GM12865 (cell line): ENCODE measurements at regions not wholly inside any gene's neighbourhood (a gene's known extent, or its start where the extent isn't known, plus 50 kb on each side); places are given as distances from the start of the nearest gene placed in this dataset.

Experiments used
- DNase-seq: peaks from one replicate; pipeline ENCODE4 v3.0.0; 2010; ENCODE audit warnings: low read depth
- H3K4me3 ChIP-seq: 2 replicates; pipeline ENCODE4 v1.5.1; 2011; ENCODE audit warnings: mild to moderate bottlenecking, low read depth, low read length, control low read depth
- TF ChIP-seq, protein P1 (sequence below): IDR thresholded peaks from 2 replicates; pipeline ENCODE4 v1.5.1; 2011; ENCODE audit warnings: low read length, control low read depth, low read depth, inconsistent platforms; ENCODE audit not compliant: insufficient read depth; ENCODE audit errors: missing control alignments

DNA sequence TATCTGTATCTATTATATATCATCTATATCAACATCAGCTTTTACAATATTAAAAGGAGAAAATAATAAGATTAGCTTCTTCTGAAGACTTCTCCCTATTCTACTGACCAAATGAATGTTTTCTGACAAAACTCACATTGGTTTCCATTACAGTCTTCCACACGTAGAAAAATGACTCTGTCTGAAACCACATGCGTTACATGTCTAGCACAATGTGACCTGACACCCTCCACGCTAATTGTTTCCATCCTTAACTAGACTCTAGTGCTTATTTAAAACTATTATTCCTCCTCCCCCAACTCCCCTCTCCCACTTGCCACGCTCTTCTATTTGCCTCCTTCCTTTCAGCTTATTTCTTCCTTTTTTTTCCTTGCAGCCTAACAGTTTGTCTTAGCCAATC is 172.1 kb downstream of the ADAMTS15 start:
- TF ChIP-seq, protein P1, sequence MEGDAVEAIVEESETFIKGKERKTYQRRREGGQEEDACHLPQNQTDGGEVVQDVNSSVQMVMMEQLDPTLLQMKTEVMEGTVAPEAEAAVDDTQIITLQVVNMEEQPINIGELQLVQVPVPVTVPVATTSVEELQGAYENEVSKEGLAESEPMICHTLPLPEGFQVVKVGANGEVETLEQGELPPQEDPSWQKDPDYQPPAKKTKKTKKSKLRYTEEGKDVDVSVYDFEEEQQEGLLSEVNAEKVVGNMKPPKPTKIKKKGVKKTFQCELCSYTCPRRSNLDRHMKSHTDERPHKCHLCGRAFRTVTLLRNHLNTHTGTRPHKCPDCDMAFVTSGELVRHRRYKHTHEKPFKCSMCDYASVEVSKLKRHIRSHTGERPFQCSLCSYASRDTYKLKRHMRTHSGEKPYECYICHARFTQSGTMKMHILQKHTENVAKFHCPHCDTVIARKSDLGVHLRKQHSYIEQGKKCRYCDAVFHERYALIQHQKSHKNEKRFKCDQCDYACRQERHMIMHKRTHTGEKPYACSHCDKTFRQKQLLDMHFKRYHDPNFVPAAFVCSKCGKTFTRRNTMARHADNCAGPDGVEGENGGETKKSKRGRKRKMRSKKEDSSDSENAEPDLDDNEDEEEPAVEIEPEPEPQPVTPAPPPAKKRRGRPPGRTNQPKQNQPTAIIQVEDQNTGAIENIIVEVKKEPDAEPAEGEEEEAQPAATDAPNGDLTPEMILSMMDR, result no peak
- no peak overlapping the region for H3K4me3 ChIP-seq
- no peak for DNase-seq

DNA sequence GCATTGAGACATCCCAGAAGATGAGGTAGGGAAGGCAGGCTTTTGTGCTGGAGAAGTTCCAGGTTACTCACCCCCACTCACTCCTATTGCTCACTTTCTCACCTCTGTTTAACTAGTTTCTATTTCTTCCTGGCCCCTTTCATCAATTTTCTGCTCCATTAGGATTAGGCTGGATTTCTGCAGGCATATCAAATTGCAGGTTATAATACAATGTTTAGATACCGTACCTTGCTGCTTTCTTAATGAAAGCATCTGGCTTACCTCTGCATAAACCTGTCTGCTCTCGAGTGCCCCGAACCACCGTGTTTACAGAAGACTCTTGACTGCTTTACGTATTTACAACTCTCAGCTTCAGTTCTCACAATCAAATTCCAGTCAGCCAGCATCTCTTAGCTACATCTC is 173.7 kb downstream of the ADAMTS15 start:
- DNase-seq, result no peak
- TF ChIP-seq, protein P1, result no peak

DNA sequence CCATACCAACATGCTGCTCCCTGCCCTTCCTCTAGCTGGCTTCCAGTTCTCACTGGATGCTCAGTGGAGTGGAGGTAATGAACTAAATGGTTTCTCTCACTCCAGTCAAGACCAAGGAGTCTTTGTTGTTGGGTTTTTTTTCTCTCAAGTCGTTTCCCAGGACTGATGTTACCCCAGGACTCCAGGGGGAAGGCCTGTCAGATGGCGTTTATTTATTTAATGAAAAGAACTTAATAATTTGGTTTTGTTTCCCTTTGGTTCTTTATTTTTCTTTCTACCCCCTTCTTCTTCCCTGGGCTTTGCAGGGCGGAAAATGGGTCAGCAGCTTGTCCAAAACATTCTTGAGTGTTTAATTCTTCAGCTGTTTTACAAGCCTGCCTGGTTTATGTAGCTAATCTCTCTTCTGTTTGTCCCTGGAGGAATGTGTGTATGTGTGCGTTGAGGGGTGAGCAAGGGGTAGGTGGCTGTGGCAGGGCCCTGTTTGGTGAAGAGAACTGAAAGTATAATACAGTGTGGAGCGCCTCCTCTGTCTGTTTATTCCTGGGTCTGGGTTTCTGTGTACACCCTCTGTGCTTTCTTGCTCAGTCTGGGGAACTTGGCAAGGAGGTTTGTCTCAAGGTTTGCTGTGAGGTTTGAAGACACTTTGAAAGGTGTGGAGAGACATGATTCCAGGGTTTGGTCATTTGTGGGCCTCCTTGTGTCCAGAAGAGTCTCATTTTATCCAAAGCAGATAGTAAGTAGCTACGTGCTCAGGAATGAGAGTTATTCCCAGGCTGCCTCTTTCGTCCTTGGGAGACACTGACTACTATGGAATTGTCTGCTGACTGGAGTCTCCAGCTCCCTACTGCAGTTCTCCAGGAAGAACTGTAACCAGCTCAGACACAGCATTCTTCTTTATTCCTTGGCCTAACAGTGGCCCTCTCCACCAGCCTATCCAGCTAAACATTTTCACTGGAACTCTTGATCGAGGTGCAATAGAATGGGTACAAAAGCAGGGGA is 175.5 kb downstream of the ADAMTS15 start:
- peak; percentile 28 for DNase-seq
- TF ChIP-seq, protein P1, result no peak
- H3K4me3 ChIP-seq, result no peak overlapping the region

More for the DNA sequence above, 173.7 kb downstream of the ADAMTS15 start:
- H3K4me3 ChIP-seq, result no peak overlapping the region

DNA sequence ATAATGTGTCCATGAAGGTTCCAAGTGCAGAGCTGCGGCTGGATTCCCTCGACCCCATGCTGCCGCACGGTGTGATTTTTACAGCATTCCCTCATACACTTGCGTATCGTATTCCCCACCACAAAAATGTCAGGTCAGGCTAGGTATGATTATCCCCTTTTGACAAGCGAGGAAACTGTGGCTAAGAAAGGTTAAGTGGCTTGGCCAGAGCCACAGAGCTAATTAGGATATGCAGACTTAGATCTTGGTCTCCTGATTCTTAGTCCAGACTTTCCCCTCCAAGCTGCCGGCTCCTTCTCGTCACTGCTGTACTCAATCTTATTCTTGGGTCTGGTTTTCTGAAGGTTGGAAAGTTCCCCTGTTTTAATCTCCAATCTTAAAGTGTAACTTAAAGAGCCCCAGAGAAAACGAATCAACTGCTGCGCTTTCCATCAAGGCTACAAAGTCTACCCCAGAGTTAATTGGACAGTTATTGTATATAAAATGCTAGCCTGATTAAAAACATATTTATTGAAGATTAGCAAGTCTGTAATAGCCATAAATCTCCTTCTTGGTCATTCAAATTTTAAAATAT is 176.6 kb downstream of the ADAMTS15 start:
- no peak for DNase-seq
- no peak overlapping the region for H3K4me3 ChIP-seq
- TF ChIP-seq, protein P1, result no peak

DNA sequence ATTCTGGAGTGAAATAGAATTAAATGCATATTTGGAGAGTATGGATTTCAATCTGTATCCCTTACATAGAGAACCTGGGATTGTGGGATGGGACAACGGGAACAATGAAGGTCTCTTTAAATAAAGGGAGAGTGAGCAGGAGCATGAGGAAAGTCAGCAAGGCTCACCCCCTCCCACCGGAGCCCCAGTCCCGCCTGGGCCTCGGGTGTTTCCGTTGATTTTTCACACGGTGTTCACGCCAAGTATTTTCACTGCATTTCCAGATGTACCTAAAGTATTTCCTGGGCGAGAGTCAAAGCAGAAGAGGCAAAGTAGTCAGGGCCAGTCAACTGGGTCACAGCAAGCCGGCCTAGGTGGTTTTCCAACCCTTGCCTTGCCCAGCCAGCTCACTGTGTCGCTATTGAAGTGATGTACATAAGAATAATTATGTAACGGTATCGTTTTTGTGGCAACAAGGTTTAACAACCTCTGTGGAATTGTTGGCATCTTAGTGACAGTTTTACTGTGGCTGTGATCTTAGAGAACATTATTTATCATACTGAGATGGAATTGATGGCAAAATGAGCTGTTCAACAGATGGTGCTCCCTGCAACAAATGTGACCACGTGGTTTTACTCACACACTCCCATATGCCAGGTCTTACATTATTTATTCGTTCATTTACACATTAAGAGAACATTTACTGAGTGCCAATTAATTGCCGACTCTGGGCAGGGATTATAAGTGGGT is 177.3 kb downstream of the ADAMTS15 start:
- TF ChIP-seq, protein P1, result no peak
- H3K4me3 ChIP-seq, result no peak overlapping the region
- DNase-seq, result no peak

DNA sequence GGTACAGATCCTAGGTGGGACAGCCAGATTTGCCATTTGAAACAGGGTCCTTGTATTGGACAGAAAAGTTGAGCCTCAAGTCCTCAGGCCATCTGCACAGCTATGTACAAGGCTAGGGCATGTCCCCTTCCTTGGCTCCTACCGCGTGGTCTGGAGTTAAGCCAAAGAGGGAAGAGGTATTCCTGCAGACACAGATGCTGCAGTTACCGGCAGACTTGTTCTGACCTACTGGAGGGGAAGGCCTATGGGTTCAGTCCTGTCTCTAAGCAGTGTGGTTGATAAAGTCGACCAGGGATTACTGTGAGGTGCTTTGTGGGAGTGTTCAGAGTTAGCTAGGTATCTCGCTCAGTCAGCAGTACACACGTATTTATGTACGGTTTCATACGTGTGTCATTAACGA is 180.6 kb downstream of the ADAMTS15 start:
- TF ChIP-seq, protein P1, result no peak
- H3K4me3 ChIP-seq, result no peak overlapping the region
- no peak for DNase-seq
